ENCODE measurements at regions not wholly inside any gene's neighbourhood (a gene's known extent, or its start where the extent isn't known, plus 50 kb on each side); places are given as distances from the start of the nearest gene placed in this dataset.

DNA sequence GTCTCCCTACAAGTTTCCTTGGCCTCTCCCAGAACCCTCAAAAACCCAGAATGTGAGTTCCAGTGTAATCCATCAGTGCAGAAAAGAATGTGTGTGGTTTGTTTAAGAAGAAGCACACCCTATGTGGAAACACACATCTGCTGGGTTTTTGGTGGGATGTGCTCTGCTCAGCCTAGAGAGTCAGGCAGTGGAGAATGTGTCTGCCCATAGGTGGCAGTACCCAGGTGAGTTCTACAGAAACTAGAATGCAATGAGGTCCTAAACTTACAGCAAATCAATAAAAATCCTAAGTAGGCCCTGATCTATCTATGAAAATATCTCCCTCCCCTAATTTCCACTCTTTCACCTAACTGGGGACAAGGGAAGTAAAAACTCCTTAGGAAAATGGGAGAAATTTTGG is 437.3 kb downstream of the DHX35 start:
- peaks cover 3% of the 10 kb centered on the region for H3K27me3 Mint-ChIP-seq
- CTCF ChIA-PET = interaction anchor here (1.5 kb wide), 1 partner anchor 130 kb away, joined by 4 read pairs; no protein-coding TSS in a partner anchor
- POLR2A ChIA-PET = no interaction called here
- ATAC-seq (no peak), DNase-seq (no peak)
- H3K4me1 Mint-ChIP-seq (ENCODE audit: low read depth) = no peaks in the 10 kb centered on the region
- no peak overlapping the region for H3K27ac Mint-ChIP-seq
- no peaks in the 10 kb centered on the region for H3K9me3 Mint-ChIP-seq
- TF ChIP-seq, protein P1, sequence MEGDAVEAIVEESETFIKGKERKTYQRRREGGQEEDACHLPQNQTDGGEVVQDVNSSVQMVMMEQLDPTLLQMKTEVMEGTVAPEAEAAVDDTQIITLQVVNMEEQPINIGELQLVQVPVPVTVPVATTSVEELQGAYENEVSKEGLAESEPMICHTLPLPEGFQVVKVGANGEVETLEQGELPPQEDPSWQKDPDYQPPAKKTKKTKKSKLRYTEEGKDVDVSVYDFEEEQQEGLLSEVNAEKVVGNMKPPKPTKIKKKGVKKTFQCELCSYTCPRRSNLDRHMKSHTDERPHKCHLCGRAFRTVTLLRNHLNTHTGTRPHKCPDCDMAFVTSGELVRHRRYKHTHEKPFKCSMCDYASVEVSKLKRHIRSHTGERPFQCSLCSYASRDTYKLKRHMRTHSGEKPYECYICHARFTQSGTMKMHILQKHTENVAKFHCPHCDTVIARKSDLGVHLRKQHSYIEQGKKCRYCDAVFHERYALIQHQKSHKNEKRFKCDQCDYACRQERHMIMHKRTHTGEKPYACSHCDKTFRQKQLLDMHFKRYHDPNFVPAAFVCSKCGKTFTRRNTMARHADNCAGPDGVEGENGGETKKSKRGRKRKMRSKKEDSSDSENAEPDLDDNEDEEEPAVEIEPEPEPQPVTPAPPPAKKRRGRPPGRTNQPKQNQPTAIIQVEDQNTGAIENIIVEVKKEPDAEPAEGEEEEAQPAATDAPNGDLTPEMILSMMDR (IDR thresholded peaks at IDR 0.05) = no peak
- no peak overlapping the region for H3K4me3 Mint-ChIP-seq
- intact Hi-C loops (cut with micrococcal nuclease) = no loop called here
- no peaks in the 10 kb centered on the region for H3K36me3 Mint-ChIP-seq (ENCODE audit: low read depth)

DNA sequence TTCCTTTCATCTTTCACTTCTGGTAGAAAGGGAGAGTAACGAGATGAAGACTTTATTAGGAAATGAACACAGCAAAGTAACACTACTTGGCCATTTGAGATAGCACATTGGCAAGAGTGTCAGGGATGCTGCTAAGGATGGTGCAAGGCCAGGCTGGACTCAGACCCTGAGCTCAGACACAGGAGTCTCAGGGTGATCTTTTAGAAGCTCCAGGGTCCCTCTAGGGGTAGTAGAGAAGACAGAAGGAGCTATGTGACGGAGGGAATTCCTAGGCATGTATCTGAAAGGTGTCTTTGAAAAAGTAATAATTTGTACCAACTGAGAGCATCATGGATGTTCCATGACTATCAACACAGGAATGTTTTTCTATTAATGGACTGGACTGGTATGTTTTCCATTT is 436.5 kb downstream of the DHX35 start:
- ChIA-PET POLR2A (interaction anchor here (0.5 kb wide), 1 partner anchor 474 kb away, joined by 3 read pairs; no protein-coding TSS in a partner anchor), CTCF (interaction anchor here (1.1 kb wide), 1 partner anchor 132 kb away, joined by 3 read pairs; no protein-coding TSS in a partner anchor)
- no peaks in the 10 kb centered on the region for H3K4me1 Mint-ChIP-seq (ENCODE audit: low read depth)
- TF ChIP-seq, protein P1 (IDR thresholded peaks at IDR 0.05) = no peak
- ATAC-seq = no peak
- peaks cover 3% of the 10 kb centered on the region for H3K27me3 Mint-ChIP-seq
- no peaks in the 10 kb centered on the region for H3K36me3 Mint-ChIP-seq (ENCODE audit: low read depth)
- no peak overlapping the region for H3K4me3 Mint-ChIP-seq
- intact Hi-C loops (cut with micrococcal nuclease) = no loop called here
- H3K9me3 Mint-ChIP-seq = no peaks in the 10 kb centered on the region
- no peak for DNase-seq
- H3K27ac Mint-ChIP-seq = no peak overlapping the region

DNA sequence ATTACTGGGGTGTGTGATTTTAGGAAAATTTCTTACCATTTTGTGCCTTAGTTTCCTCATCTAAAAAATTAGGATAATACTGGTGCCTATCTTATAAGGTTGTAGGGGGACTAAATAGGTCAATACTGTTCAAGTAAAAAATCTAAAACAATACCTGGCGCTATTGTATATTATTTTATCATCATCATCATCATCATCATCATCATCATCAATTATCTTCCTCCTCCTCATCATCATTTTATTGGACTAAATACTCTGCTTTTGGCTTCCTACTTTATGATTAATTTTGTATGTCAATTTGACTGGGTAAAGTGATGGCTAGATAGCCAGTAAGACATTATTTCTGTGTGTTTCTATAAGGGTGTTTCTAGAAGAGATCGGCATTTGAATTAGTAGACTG is 435.5 kb downstream of the DHX35 start:
- ChIA-PET CTCF (no interaction called here), POLR2A (no interaction called here)
- ATAC-seq (no peak), DNase-seq (no peak)
- H3K4me3 Mint-ChIP-seq = no peak overlapping the region
- no peaks in the 10 kb centered on the region for H3K4me1 Mint-ChIP-seq (ENCODE audit: low read depth)
- H3K9me3 Mint-ChIP-seq = no peaks in the 10 kb centered on the region
- H3K36me3 Mint-ChIP-seq (ENCODE audit: low read depth) = no peaks in the 10 kb centered on the region
- peaks cover 3% of the 10 kb centered on the region for H3K27me3 Mint-ChIP-seq
- intact Hi-C loops (cut with micrococcal nuclease) = no loop called here
- TF ChIP-seq, protein P1 (IDR thresholded peaks at IDR 0.05) = no peak
- H3K27ac Mint-ChIP-seq = no peak overlapping the region

DNA sequence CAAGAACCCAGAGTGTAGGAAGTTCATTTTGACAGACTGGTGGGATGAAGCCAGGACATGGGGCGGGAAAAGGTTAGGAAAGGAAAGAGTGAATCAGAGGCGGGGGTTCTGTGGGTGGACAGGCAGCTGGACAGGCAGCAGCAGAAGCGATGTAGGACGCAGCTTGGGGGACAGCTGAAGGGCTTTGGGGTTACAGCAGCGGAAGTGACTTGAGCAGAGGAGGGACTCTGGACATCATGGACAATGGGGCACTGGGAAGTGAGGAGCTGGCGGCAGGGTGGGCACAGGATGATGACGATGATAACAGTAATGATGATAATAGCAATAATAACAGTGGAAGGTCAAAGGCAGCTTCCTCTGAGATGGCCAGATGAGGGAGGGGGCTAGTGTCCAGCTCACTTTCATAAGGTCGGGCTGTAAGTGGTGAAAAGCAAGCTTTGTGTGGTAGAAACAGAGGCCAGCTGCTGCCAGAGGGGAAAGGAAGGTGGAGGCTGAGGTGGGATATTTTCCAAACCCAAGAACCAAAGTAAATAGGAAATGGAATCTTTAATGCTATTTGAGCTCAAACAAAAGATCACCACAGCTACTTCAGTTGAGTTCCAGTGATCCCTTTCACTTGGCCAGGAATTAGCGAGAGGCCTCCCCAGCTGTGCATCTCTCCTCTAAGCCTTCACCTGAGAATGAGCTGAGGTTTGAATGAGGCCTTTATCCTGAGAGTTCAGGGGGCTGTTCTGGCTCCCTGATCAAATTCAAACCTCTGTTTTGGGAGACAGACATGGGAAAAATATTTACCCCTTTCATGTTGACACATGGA is 433.5 kb downstream of the DHX35 start:
- intact Hi-C loops (cut with micrococcal nuclease) = no loop called here
- TF ChIP-seq, protein P1 (IDR thresholded peaks at IDR 0.05) = no peak
- CTCF ChIA-PET = no interaction called here

DNA sequence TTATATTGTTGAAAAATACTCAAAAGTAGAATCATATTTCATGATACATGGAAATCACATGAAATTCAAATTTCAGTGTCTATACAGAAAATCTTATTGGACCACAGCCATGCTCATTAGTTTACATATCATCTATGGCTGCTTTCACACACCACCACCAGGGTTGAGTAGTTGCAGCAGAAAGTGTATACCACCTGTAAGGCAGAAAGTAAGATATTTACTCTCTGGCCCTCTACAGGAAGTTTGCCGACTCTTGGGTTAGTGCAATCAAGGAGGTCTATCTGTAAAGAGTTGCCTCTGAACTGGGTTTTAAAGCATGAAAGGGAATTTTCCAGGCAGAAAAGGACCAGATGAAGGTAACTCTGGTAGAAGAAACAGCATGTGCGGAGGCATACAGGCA is 432.3 kb downstream of the DHX35 start:
- ChIA-PET CTCF (no interaction called here), POLR2A (no interaction called here)
- ATAC-seq = no peak
- H3K27me3 Mint-ChIP-seq = no peaks in the 10 kb centered on the region
- no peak for DNase-seq
- no peak overlapping the region for H3K27ac Mint-ChIP-seq
- H3K4me1 Mint-ChIP-seq (ENCODE audit: low read depth) = no peaks in the 10 kb centered on the region
- TF ChIP-seq, protein P1 (IDR thresholded peaks at IDR 0.05) = no peak
- intact Hi-C loops (cut with micrococcal nuclease) = no loop called here
- H3K9me3 Mint-ChIP-seq = no peaks in the 10 kb centered on the region
- H3K36me3 Mint-ChIP-seq (ENCODE audit: low read depth) = no peaks in the 10 kb centered on the region
- no peak overlapping the region for H3K4me3 Mint-ChIP-seq

More for the DNA sequence above, 433.5 kb downstream of the DHX35 start:
- H3K9me3 Mint-ChIP-seq = no peaks in the 10 kb centered on the region
- H3K4me3 Mint-ChIP-seq = no peak overlapping the region
- no peaks in the 10 kb centered on the region for H3K36me3 Mint-ChIP-seq (ENCODE audit: low read depth)
- H3K27ac Mint-ChIP-seq = no peak overlapping the region
- H3K4me1 Mint-ChIP-seq (ENCODE audit: low read depth) = no peaks in the 10 kb centered on the region
- ATAC-seq = no peak
- no peak for DNase-seq
- POLR2A ChIA-PET = no interaction called here
- no peaks in the 10 kb centered on the region for H3K27me3 Mint-ChIP-seq

Data from activated CD8-positive, alpha-beta T cell treated with anti-CD3 and anti-CD28 coated beads for 36 hours (primary cell).